ENCODE measurements at regions not wholly inside any gene's neighbourhood (a gene's known extent, or its start where the extent isn't known, plus 50 kb on each side); places are given as distances from the start of the nearest gene placed in this dataset.
"Not testable (repeated sequence)": the region's sequence is repeated elsewhere in the genome, so short reads cannot be mapped to it uniquely, and the experiment has no call there.

DNA sequence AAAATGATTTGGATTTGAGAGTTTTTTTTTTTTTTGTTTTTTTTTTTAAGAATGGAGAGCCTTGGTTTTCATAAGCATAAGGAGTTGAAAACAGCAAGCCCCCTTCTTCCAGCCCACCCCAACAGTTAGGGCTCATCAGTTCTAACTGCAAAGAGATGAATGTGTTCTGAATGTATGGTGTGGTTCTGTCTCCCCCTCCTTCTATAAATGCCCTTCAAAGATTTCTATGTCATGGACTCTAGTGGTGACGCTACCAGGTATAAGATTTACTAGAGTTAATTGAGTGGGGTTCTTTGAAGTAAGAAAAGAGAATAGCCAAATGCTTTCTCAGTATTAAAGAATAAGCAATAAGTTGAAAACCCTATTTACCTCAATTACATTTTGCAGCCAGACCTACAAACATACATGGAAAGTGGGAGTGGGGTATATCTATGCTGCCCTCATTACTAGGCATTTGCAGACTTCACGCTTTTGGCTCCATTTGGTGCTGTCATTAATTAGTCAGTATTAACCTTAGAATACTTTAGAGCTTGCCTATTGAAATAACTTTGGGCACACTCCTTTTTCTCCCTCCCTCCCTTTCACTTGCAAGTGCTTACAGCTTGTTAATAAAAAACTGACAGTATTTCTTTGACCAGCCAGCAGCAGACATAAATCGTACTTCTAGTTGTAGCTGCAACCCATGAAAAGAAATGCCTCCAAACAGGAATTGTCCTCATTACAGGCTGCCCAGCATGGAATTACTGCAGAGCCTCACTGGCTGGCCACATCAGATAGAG lies 667.2 kb upstream of the ZNF608 start:
- ATAC-seq (no peak), DNase-seq (no peak)
- intact Hi-C loops (cut with DNase I) = no loop called here

GRCh38 chr5:125415126-125415525 lies 668.7 kb upstream of the ZNF608 start:
- ATAC-seq (no peak), DNase-seq (no peak)
- intact Hi-C loops (cut with DNase I) = no loop called here

GRCh38 chr5:125416055-125416454 lies 669.6 kb upstream of the ZNF608 start:
- intact Hi-C loops (cut with DNase I) = no loop called here
- ATAC-seq = no peak
- no peak for DNase-seq

- ATAC-seq (no peak), DNase-seq (no peak)
- intact Hi-C loops (cut with DNase I) = no loop called here
These were observed 674.6 kb upstream of the ZNF608 start for GRCh38 chr5:125421006-125421405.

DNA sequence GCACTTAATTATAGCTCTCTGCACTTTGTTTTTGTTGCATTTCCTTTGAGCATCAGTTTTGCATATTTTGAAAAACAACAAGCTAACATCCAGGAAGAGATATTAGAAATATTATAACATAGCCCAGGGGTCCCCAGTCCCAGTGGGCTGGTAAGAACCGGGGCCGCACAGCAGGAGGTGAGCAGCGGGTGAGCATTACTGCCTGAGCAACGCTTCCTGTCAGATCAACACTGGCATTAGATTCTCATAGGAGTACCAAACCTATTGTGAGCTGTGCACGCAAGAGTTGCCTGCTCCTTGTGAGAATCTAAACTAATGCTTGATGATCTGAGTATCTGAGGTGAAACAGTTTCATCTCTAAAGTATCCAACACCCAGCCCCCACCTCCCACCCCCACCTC lies 675.9 kb upstream of the ZNF608 start:
- DNase-seq (no peak), ATAC-seq (no peak)
- intact Hi-C loops (cut with DNase I) = no loop called here

- DNase-seq (no peak), ATAC-seq (no peak)
These were observed 678.1 kb upstream of the ZNF608 start for GRCh38 chr5:125424402-125425141.

GRCh38 chr5:125429498-125429897 lies 683.1 kb upstream of the ZNF608 start:
- ATAC-seq (no peak), DNase-seq (no peak)
- intact Hi-C loops (cut with DNase I) = no loop called here

More at GRCh38 chr5:125424402-125425141, 678.1 kb upstream of the ZNF608 start:
- intact Hi-C loops (cut with DNase I) = no loop called here

DNA sequence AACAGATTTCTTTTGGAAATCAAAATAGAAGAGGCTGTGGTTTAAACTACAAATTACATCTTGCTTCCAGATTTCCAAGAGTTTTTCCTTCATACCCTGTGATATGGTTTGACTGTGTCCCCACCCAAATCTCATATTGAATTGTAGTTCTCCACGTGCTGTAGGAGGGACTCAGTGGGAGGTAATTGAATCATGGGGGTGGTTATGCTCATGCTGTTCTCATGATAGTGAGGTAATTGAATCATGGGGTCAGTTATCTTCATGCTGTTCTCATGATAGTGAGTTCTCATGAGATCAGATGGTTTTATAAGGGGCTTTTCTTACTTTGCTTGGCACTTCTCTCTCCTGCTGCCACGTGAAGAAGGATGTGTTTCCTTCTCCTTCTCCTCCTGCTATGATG lies 687.0 kb upstream of the ZNF608 start:
- intact Hi-C loops (cut with DNase I) = no loop called here
- no peak for DNase-seq
- no peak for ATAC-seq

DNA sequence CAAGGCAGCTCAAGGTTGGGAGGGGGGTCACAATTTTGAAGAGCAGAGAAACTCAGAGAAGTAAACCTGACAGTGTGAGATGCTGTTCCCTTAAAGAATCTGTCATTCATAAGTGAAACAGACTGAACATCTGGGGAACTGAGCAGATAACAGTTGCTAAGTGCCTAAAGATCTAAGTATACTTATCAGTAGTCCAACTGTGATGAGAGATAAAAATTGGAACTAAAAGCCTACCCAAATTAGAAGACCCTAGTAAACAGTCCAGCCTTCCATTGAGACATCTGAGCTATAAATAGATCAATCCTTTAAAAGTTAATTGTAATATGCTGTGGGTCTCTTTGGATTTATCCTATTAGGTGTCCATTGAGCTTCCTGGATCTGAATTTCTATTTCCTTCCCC lies 692.8 kb upstream of the ZNF608 start:
- no peak for DNase-seq

DNA sequence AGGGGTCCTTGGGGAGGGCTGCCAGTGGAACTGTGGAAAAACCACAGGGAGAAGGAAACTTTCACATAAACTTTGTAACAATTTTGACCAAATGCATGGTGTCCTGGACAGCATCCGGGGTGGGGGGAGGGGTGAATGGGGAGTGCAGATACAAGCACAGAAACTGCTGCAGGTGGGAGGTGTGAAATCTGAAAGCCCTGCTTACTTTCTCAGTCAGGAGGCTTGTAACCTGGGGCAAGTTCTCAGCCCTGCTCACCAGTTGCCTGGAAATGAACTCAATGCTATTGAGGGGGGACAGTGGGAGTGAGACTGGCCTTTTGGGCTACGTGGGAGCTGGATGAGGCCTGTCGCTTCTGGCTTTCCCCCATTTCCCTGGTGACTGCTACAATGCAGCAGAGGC lies 694.5 kb upstream of the ZNF608 start:
- DNase-seq (no peak), ATAC-seq (no peak)
- intact Hi-C loops (cut with DNase I) = no loop called here

More for the DNA sequence above, 692.8 kb upstream of the ZNF608 start:
- no peak for ATAC-seq
- intact Hi-C loops (cut with DNase I) = no loop called here

DNA sequence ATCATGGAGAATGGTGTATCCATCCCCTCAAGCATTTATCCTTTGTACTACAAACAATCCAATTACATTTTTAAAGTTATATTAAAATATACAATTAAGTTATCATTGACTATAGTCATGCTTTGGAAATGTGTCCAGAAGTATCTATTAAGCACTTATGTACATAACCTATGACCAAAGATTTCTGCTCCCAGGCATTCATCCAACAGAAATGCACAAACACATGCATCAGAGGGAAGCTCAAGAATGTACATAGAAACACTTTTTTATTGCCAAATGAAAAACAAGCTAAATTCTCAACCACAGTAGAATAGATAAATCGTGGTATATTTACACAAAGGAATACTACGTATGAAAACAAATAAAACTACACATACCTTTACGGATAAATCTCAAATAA lies 700.5 kb upstream of the ZNF608 start:
- no peak for DNase-seq
- intact Hi-C loops (cut with DNase I) = no loop called here
- ATAC-seq = no peak

DNA sequence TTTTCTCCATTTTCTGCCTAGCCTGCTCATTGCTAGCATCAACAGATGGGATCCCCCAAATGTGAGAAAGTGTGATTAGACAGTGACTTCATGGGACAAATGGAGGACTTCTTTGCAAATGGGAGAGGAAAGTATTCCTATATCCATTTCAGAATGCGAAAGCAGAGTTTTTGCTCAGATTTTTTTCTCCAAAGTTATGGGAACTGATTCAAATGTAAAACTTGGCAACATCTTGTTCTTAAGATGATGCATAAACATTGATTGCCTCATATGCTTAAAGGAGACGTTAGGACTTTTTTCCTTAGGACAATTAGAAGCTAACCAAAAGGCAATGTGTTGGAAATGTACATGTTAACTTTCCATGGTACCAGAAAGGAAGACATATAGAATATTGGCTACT lies 704.3 kb upstream of the ZNF608 start:
- ATAC-seq (no peak), DNase-seq (no peak)
- intact Hi-C loops (cut with DNase I) = no loop called here

GRCh38 chr5:125451622-125452021 lies 705.2 kb upstream of the ZNF608 start:
- intact Hi-C loops (cut with DNase I) = no loop called here
- DNase-seq (no peak), ATAC-seq (no peak)

DNA sequence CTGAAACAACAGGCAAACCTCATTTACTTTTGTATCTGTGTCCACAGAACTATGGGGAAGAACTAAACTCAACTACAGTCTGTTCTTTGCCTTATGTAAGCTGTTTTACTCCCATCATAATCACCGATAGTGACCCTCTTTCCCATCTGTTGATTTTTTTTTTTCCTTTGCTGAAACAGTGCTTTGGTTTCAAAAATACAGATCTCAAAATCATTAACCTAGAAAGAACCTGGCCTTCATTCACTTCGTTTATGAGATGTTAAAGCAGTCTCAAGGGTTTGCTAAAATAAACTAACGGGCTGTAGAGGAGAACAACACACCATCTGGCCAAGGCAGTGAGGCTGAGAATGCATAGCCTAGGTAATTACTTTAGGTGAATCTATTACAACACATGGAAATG lies 706.6 kb upstream of the ZNF608 start:
- DNase-seq (no peak), ATAC-seq (no peak)
- intact Hi-C loops (cut with DNase I) = no loop called here

DNA sequence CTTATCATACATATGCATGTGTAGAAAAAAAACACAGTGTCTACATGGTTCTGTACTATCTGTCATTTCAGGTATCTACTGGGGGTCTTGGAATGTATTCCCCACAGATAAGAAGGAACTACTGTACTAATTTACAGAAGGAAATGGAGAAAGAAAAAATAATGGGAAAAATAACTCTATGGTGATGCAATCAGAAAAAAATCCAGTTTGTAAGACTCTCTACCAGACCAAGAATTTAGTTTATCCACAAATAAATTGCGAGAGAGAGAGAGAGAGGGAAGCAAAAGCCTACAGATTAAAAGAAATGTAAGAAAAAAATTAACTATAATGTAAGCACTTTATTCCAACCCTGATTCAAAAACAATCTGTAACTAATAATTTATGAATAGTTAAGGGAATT lies 708.6 kb upstream of the ZNF608 start:
- intact Hi-C loops (cut with DNase I) = no loop called here
- ATAC-seq (no peak), DNase-seq (no peak)

DNA sequence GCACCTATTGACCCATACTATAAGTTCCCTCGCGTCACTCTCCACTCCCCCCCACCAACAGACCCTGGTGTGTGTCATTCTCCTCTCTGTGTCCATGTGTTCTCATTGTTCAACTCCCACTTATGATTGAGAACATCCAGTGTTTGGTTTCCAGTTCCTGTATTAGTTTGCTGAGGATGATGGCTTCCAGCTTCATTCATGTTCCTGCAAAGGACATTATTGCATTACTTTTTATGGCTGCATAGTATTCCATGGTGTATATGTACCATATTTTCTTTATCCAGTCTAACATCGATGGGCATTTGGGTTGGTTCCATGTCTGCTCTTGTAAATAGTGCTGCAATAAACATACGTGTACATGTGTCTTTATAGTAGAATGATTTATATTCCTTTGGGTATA lies 709.6 kb upstream of the ZNF608 start:
- intact Hi-C loops (cut with DNase I); DNase-seq; ATAC-seq: not testable (repeated sequence)

- DNase-seq (no peak), ATAC-seq (no peak)
- intact Hi-C loops (cut with DNase I) = no loop called here
These were observed 711.2 kb upstream of the ZNF608 start for GRCh38 chr5:125457617-125458016.

DNA sequence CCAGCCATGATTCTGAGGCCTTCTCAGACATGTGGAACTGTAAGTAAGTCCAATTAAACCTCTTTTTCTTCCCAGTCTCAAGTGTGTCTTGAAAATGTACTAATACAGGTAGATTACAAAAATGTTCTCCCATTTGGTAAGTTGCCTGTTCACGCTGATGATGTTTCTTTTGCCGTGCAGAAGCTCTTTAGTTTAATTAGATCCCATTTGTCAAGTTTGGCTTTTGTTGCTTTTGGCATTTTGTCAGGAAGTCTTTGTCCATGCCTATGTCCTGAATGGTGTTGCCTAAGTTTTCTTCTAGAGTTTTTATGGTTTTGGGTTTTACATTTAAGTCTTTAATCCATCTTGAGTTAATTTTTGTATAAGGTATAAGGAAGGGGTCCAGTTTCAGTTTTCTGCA lies 712.5 kb upstream of the ZNF608 start:
- DNase-seq; ATAC-seq; intact Hi-C loops (cut with DNase I): not testable (repeated sequence)

DNA sequence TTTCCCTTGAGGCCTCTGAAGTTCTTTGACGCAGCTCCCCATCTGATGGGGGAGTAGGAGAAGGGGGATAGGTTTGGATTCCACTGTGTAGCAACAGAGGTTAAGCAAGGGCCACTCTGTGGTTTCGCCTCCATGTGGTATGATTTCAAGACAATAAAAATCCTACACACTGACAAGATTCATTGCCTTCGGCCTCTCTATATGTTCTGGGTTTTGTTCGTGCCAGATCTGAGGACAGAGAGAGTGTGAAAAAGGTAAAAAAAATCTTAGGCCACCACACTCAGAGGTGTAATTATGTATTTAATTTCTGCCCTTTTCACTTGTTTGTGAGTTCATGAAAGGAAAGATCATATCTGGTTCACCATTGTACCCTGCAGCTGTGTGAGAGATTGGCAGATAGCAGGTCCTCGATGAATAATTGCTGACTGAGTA lies 715.2 kb upstream of the ZNF608 start:
- intact Hi-C loops (cut with DNase I) = no loop called here
- ATAC-seq (no peak), DNase-seq (no peak)

- ATAC-seq (no peak), DNase-seq (no peak)
- intact Hi-C loops (cut with DNase I) = no loop called here
These were observed 717.1 kb upstream of the ZNF608 start for GRCh38 chr5:125463466-125464092.

All from left cardiac atrium (tissue), 4 donors.